Activated CD8-positive, alpha-beta T cell treated with anti-CD3 and anti-CD28 coated beads for 36 hours (primary cell): ENCODE measurements at regions not wholly inside any gene's neighbourhood (a gene's known extent, or its start where the extent isn't known, plus 50 kb on each side); places are given as distances from the start of the nearest gene placed in this dataset.
"Not testable (repeated sequence)": the region's sequence is repeated elsewhere in the genome, so short reads cannot be mapped to it uniquely, and the experiment has no call there.

ENCODE experiments used
- ATAC-seq: fragments of 200-7000 bp; cut with Tn5 transposase; one replicate; pipeline ENCODE4 v1.10.0; 2021; ENCODE audit warnings: mild to moderate bottlenecking, moderate library complexity
- CTCF ChIA-PET: fragments of 350-600 bp; sonication (Branson Sonifier 250); formaldehyde crosslinking; loops from one replicate; lab custom pipeline; 2021; ENCODE audit warnings: antibody characterized with exemption; lab: Charles Lee
- POLR2A ChIA-PET: fragments of 350-600 bp; sonication (Branson Sonifier 250); formaldehyde crosslinking; loops from one replicate; lab custom pipeline; 2021; ENCODE audit warnings: antibody characterized with exemption; lab: Charles Lee
- DNase-seq: peaks from one replicate; pipeline ENCODE4 v3.0.0-alpha.2; 2020
- H3K27ac Mint-ChIP-seq: one replicate; pipeline ENCODE4 v1.8.0; 2021; ENCODE audit warnings: mild to moderate bottlenecking, mixed read lengths
- H3K27me3 Mint-ChIP-seq: one replicate; pipeline ENCODE4 v1.8.0; 2021; ENCODE audit warnings: mixed read lengths
- H3K36me3 Mint-ChIP-seq: one replicate; pipeline ENCODE4 v1.8.0; 2021; ENCODE audit warnings: low read depth, mixed read lengths
- H3K4me1 Mint-ChIP-seq: one replicate; pipeline ENCODE4 v1.8.0; 2021; ENCODE audit warnings: low read depth, mixed read lengths
- H3K4me3 Mint-ChIP-seq: one replicate; pipeline ENCODE4 v1.8.0; 2021; ENCODE audit warnings: mild to moderate bottlenecking, moderate library complexity, mixed read lengths
- H3K9me3 Mint-ChIP-seq: one replicate; pipeline ENCODE4 v1.8.0; 2021; ENCODE audit warnings: mixed read lengths
- CTCF ChIP-seq: fragments of 200-600 bp; IDR thresholded peaks from one replicate; pipeline ENCODE4 v1.8.0; 2022; ENCODE audit warnings: antibody characterized with exemption, mild to moderate bottlenecking
- intact Hi-C: fragments of 100-400 bp; cut with micrococcal nuclease; formaldehyde crosslinking; loops from one replicate; pipeline ENCODE4 v1.10.0; 2022

GRCh38 chr14:86346818-86347384, 817.0 kb downstream of the FLRT2 start:
- POLR2A ChIA-PET = no interaction called here
- intact Hi-C loops = no loop called here

GRCh38 chr14:86334355-86334754, 804.4 kb downstream of the FLRT2 start:
- CTCF ChIA-PET = no interaction called here
- TF ChIP-seq CTCF = no peak
- Mint-ChIP-seq H3K36me3 (no peaks in the 10 kb centered on the region), H3K4me3 (no peak overlapping the region), H3K27ac (no peak overlapping the region), H3K4me1 (no peaks in the 10 kb centered on the region), H3K9me3 (peaks cover 2% of the 10 kb centered on the region), H3K27me3 (no peaks in the 10 kb centered on the region)
- intact Hi-C loops = no loop called here
- POLR2A ChIA-PET = no interaction called here
- ATAC-seq (no peak), DNase-seq (no peak)

More at GRCh38 chr14:86346818-86347384, 817.0 kb downstream of the FLRT2 start:
- no peaks in the 10 kb centered on the region for H3K27me3 Mint-ChIP-seq
- CTCF ChIA-PET = no interaction called here
- H3K4me1 Mint-ChIP-seq = peaks cover 7% of the 10 kb centered on the region
- no peak for DNase-seq
- no peaks in the 10 kb centered on the region for H3K36me3 Mint-ChIP-seq
- H3K4me3 Mint-ChIP-seq = no peak overlapping the region
- TF ChIP-seq CTCF = no peak
- peaks cover 2% of the 10 kb centered on the region for H3K9me3 Mint-ChIP-seq
- ATAC-seq = no peak
- H3K27ac Mint-ChIP-seq = no peak overlapping the region

- POLR2A ChIA-PET = no interaction called here
- intact Hi-C loops = no loop called here
- CTCF ChIA-PET = no interaction called here
- Mint-ChIP-seq H3K4me3 (no peak overlapping the region), H3K27ac (no peak overlapping the region), H3K27me3 (no peaks in the 10 kb centered on the region), H3K36me3 (no peaks in the 10 kb centered on the region), H3K4me1 (no peaks in the 10 kb centered on the region), H3K9me3 (peaks cover 2% of the 10 kb centered on the region)
- no peak for DNase-seq
- ATAC-seq = no peak
- no peak for TF ChIP-seq CTCF
Observed at GRCh38 chr14:86333493-86333892, 803.5 kb downstream of the FLRT2 start.

- Mint-ChIP-seq H3K27me3 (no peaks in the 10 kb centered on the region), H3K27ac (no peak overlapping the region), H3K9me3 (no peaks in the 10 kb centered on the region), H3K36me3 (no peaks in the 10 kb centered on the region), H3K4me3 (no peak overlapping the region), H3K4me1 (no peaks in the 10 kb centered on the region)
- ChIA-PET CTCF (no interaction called here), POLR2A (no interaction called here)
- intact Hi-C loops = no loop called here
- ATAC-seq (no peak), DNase-seq (no peak)
- no peak for TF ChIP-seq CTCF
Observed at GRCh38 chr14:86331341-86331740, 801.4 kb downstream of the FLRT2 start.

- ChIA-PET CTCF (no interaction called here), POLR2A (no interaction called here)
- Mint-ChIP-seq H3K27me3 (no peaks in the 10 kb centered on the region), H3K4me1 (no peaks in the 10 kb centered on the region), H3K27ac (no peak overlapping the region), H3K4me3 (no peak overlapping the region), H3K36me3 (no peaks in the 10 kb centered on the region), H3K9me3 (peaks cover 2% of the 10 kb centered on the region)
- DNase-seq (no peak), ATAC-seq (no peak)
- intact Hi-C loops = no loop called here
- no peak for TF ChIP-seq CTCF
Observed at GRCh38 chr14:86321151-86321550, 791.2 kb downstream of the FLRT2 start.

- H3K4me3 Mint-ChIP-seq, DNase-seq, ATAC-seq, H3K9me3 Mint-ChIP-seq, H3K4me1 Mint-ChIP-seq, POLR2A ChIA-PET, H3K36me3 Mint-ChIP-seq, H3K27ac Mint-ChIP-seq, intact Hi-C loops, H3K27me3 Mint-ChIP-seq, CTCF ChIA-PET: not testable (repeated sequence)
Observed at GRCh38 chr14:86312154-86312665, 782.3 kb downstream of the FLRT2 start.
